Astrocyte (in vitro differentiated cells and primary cell): ENCODE measurements at regions not wholly inside any gene's neighbourhood (a gene's known extent, or its start where the extent isn't known, plus 50 kb on each side); places are given as distances from the start of the nearest gene placed in this dataset.

ENCODE experiments used
- CTCF ChIP-seq: IDR thresholded peaks from 2 replicates; pipeline ENCODE4 v1.5.1; 2011; ENCODE audit warnings: low read depth, mild to moderate bottlenecking, inconsistent platforms, low read length, moderate library complexity; ENCODE audit not compliant: insufficient read depth
- EZH2 ChIP-seq: IDR thresholded peaks from 2 replicates; pipeline ENCODE4 v1.6.1; 2012; ENCODE audit warnings: mild to moderate bottlenecking, low read length, inconsistent platforms; ENCODE audit not compliant: insufficient read depth

DNA sequence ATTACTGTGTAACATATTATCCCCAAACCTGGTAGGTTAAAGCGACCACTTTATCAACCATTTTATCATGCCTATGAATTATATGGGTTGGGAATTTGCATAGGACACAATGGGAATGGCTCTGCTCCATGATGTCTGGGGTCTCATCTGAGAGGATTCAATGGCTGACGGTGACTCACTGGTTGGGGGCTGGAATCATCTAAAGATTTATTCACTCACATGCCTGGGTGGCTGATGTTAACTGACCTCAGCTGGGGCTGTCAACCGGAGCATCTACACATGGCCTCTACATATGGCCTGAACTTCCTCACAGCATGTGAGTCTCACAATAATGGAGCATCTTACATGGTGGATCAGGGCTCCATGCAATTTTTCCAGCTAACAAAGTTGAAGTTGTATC is 313.1 kb upstream of the PPP2R3A start:
- TF ChIP-seq CTCF (no peak), EZH2 (no peak)
